Epithelial cell of proximal tubule (primary cell): ENCODE measurements at regions not wholly inside any gene's neighbourhood (a gene's known extent, or its start where the extent isn't known, plus 50 kb on each side); places are given as distances from the start of the nearest gene placed in this dataset.
A peak's percentile ranks its signal among the peaks of the same experiment; 100 is the strongest.

ENCODE experiments used
- DNase-seq: peaks from one replicate; pipeline ENCODE4 v3.0.0-alpha.2; 2011; ENCODE audit warnings: low read depth
- H3K4me3 ChIP-seq: 2 replicates; pipeline ENCODE4 v1.5.1; 2011; ENCODE audit warnings: low read depth, mild to moderate bottlenecking, low read length
- TF ChIP-seq, protein P1 (sequence below): conservative IDR thresholded peaks from 2 replicates; pipeline ENCODE4 v1.5.1; 2012; ENCODE audit warnings: low read depth, mild to moderate bottlenecking, low read length

- no peak for DNase-seq
- TF ChIP-seq, protein P1, sequence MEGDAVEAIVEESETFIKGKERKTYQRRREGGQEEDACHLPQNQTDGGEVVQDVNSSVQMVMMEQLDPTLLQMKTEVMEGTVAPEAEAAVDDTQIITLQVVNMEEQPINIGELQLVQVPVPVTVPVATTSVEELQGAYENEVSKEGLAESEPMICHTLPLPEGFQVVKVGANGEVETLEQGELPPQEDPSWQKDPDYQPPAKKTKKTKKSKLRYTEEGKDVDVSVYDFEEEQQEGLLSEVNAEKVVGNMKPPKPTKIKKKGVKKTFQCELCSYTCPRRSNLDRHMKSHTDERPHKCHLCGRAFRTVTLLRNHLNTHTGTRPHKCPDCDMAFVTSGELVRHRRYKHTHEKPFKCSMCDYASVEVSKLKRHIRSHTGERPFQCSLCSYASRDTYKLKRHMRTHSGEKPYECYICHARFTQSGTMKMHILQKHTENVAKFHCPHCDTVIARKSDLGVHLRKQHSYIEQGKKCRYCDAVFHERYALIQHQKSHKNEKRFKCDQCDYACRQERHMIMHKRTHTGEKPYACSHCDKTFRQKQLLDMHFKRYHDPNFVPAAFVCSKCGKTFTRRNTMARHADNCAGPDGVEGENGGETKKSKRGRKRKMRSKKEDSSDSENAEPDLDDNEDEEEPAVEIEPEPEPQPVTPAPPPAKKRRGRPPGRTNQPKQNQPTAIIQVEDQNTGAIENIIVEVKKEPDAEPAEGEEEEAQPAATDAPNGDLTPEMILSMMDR = no peak
- no peak overlapping the region for H3K4me3 ChIP-seq
These were observed 196.8 kb downstream of the ADRA2A start for GRCh38 chr10:111273635-111274034.

GRCh38 chr10:111275091-111275490, 198.3 kb downstream of the ADRA2A start:
- no peak overlapping the region for H3K4me3 ChIP-seq
- TF ChIP-seq, protein P1 = no peak

DNA sequence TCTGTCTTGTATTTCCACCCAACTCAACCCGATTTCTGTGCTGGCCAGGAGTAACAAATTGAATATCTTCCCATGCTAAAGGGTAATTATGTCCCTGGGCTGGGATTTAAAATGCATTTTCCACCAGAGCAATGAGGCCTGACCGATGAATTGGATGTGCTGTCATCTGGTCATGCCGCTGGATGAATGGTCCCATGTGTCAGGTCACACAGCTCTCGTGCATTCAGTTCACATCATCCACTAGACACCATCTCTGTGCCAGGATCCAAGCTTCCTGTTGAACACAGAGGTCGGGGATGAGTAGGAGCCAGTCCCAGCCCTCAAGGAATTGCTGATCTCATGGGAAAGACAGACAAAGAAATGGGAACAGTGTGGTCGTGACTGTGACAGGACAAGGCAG, 200.8 kb downstream of the ADRA2A start:
- no peak overlapping the region for H3K4me3 ChIP-seq
- TF ChIP-seq, protein P1 = no peak
- DNase-seq = no peak

More at GRCh38 chr10:111275091-111275490, 198.3 kb downstream of the ADRA2A start:
- DNase-seq = no peak

DNA sequence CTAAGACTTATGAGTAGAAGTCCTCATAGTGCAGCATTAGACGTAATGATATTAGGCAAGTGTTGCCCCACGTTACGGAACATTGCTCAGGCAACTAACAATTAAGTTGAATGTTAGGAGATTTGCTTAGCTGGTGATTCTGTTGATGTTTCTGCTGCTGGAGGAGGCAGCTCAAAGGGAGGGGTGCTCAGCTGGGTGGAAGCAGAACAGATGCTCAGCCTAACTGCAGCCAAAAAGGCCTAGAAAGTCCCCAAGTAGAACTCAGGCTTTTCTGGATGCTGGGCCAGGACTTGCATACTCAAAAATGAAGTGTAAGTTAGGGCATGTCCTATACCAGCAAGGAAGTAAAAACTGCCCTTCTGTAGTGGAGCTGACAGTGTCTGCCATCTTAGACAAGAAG, 201.4 kb downstream of the ADRA2A start:
- no peak for DNase-seq
- TF ChIP-seq, protein P1 = no peak
- no peak overlapping the region for H3K4me3 ChIP-seq

- no peak for DNase-seq
- no peak overlapping the region for H3K4me3 ChIP-seq
These were observed 204.7 kb downstream of the ADRA2A start for GRCh38 chr10:111281516-111281915.

GRCh38 chr10:111289461-111289860, 212.6 kb downstream of the ADRA2A start:
- H3K4me3 ChIP-seq = no peak overlapping the region
- DNase-seq = no peak
- TF ChIP-seq, protein P1 = no peak

More at GRCh38 chr10:111281516-111281915, 204.7 kb downstream of the ADRA2A start:
- TF ChIP-seq, protein P1 = peak; percentile 46

GRCh38 chr10:111290649-111291048, 213.8 kb downstream of the ADRA2A start:
- DNase-seq = no peak
- no peak overlapping the region for H3K4me3 ChIP-seq
- TF ChIP-seq, protein P1 = no peak
